ENCODE measurements at regions not wholly inside any gene's neighbourhood (a gene's known extent, or its start where the extent isn't known, plus 50 kb on each side); places are given as distances from the start of the nearest gene placed in this dataset.

DNA sequence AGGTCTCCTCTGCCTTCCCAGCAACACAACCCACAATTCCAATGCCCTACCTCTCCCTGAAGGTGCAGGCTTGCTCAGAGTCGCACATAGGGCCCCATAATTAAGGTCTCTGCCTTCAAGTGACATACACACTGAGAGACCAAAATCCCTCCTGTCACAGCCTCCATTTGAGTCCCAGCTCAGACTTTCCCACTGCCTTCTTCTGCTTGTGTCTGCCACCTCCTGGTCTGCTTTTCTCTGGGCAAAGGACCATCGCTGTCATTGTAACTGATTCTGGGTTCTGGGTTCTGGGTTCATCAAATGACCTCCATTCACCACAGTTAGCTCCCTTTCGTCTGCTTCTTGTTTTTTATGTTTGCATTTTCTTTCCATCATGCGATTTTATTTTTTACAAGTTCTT lies 119.2 kb upstream of the ATP1B1 start:
- H3K4me3 ChIP-seq (ENCODE audit: low read depth, low read length): no peak overlapping the region
- TF ChIP-seq MYC (IDR thresholded peaks at IDR 0.05; ENCODE audit: low read depth, low read length) (no peak), POLR2A (IDR thresholded peaks at IDR 0.05; ENCODE audit: extremely low read depth, insufficient read length) (no peak)
- TF ChIP-seq, protein P1, sequence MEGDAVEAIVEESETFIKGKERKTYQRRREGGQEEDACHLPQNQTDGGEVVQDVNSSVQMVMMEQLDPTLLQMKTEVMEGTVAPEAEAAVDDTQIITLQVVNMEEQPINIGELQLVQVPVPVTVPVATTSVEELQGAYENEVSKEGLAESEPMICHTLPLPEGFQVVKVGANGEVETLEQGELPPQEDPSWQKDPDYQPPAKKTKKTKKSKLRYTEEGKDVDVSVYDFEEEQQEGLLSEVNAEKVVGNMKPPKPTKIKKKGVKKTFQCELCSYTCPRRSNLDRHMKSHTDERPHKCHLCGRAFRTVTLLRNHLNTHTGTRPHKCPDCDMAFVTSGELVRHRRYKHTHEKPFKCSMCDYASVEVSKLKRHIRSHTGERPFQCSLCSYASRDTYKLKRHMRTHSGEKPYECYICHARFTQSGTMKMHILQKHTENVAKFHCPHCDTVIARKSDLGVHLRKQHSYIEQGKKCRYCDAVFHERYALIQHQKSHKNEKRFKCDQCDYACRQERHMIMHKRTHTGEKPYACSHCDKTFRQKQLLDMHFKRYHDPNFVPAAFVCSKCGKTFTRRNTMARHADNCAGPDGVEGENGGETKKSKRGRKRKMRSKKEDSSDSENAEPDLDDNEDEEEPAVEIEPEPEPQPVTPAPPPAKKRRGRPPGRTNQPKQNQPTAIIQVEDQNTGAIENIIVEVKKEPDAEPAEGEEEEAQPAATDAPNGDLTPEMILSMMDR (IDR thresholded peaks at IDR 0.05; ENCODE audit: low read depth, low read length): no peak
- TF ChIP-seq, protein P2, sequence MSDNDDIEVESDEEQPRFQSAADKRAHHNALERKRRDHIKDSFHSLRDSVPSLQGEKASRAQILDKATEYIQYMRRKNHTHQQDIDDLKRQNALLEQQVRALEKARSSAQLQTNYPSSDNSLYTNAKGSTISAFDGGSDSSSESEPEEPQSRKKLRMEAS (IDR thresholded peaks at IDR 0.05; ENCODE audit: low read depth, low read length): no peak
- DNase-seq (ENCODE audit: low read depth): no peak

DNA sequence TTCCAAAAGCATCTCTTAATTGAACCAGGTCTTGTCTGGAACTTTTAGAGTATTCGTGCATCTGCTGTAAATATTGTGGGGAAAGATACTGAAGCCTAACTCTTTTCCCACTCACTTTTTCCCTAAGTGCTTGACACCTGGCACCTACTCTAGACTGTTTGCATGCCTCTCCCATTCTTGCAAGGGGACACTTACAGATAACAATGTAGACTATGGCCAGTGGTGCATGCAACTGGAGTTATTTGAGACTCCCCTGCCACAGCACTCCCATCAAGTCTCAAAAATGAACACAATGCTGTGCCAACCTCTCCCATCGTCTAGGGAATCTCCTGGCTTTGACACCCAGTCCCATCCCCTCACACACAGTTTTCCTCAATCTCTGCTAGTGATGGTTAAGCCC lies 118.6 kb upstream of the ATP1B1 start:
- H3K4me3 ChIP-seq (ENCODE audit: low read depth, low read length): no peak overlapping the region
- no peak for DNase-seq (ENCODE audit: low read depth)
- TF ChIP-seq MYC (IDR thresholded peaks at IDR 0.05; ENCODE audit: low read depth, low read length): no peak
- TF ChIP-seq, protein P2 (IDR thresholded peaks at IDR 0.05; ENCODE audit: low read depth, low read length): no peak
- TF ChIP-seq, protein P1 (IDR thresholded peaks at IDR 0.05; ENCODE audit: low read depth, low read length): no peak
- TF ChIP-seq POLR2A (IDR thresholded peaks at IDR 0.05; ENCODE audit: extremely low read depth, insufficient read length): no peak

DNA sequence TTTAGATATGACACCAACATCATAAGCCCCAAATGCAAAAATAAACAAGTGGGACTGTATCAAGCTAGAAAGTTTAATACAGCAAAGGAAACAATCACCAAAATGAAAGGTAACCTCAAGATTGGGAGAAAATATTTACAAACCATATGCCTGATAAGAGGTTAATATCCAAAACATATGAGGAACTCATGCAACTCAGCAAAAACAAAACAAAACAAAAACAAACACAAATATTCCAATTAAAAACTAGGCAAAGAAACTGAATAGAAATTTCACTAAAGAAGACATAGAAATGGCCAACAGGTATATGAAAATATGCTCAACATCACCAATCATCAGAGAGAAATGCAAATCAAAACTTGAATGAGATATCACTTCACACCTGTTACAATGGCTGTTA lies 116.5 kb upstream of the ATP1B1 start:
- TF ChIP-seq, protein P2 (IDR thresholded peaks at IDR 0.05; ENCODE audit: low read depth, low read length): no peak
- no peak for TF ChIP-seq MYC (IDR thresholded peaks at IDR 0.05; ENCODE audit: low read depth, low read length)
- no peak for TF ChIP-seq POLR2A (IDR thresholded peaks at IDR 0.05; ENCODE audit: extremely low read depth, insufficient read length)
- TF ChIP-seq, protein P1 (IDR thresholded peaks at IDR 0.05; ENCODE audit: low read depth, low read length): no peak
- DNase-seq (ENCODE audit: low read depth): no peak
- no peak overlapping the region for H3K4me3 ChIP-seq (ENCODE audit: low read depth, low read length)

DNA sequence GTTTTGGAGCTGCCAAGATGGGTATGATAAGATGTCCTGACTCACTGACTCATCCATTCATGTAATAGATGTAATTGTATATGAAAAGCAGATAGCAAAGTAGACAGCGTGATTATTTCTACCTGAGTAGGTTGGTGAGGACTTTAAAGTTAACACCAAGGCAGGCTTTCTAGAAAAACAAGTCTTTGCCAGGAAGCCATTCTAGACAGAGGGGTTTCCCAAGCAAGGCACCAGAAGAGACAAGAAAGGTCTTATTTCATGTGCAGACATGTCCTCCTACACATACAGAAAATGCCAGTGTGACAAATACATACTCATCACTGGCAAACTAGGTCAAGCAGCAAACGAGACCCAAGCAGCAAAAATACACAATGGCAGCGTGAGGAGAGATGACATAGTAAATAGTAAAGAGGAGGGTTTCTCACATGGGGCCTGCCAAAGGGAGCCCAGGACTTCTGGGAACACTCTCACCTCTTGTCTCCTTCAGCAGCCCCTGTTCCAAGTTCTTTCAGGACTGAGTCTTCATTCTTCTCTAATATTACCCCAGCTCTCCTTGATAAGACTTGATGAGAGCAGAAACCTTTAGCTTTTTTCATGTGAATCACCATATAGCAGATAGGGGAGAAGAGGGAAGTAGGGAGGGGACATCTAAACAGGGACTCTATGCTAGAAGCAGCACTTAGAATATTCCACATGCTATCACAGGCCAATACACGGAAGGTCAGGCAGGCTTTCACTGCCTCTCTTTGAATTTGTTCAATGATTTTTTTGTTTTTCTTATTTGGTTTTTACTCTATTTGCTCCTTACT lies 114.6 kb upstream of the ATP1B1 start:
- H3K4me3 ChIP-seq (ENCODE audit: low read depth, low read length): no peak overlapping the region
- TF ChIP-seq, protein P1 (IDR thresholded peaks at IDR 0.05; ENCODE audit: low read depth, low read length): no peak
- TF ChIP-seq MYC (IDR thresholded peaks at IDR 0.05; ENCODE audit: low read depth, low read length) (no peak), POLR2A (IDR thresholded peaks at IDR 0.05; ENCODE audit: extremely low read depth, insufficient read length) (no peak)
- TF ChIP-seq, protein P2 (IDR thresholded peaks at IDR 0.05; ENCODE audit: low read depth, low read length): no peak
- no peak for DNase-seq (ENCODE audit: low read depth)

DNA sequence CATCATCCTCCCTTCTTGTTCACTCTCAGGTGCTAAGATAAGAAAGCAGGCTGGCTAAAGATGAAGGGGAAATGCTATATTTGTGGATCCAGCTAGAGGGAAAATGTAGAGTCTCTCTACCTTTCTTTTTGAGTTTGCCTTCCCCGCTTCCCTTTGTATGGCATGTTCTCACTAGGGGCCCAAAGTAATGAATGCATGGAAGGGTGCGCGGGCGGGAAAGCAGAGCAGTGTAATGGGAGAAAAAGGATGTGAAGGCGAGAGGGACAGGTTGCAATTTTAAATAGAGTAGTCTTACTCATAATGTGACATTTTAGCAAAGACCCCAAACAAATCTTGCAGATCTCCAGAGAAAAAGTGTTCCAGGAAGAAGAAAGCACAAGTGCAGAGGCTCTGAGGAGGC lies 105.1 kb upstream of the ATP1B1 start:
- no peak for DNase-seq (ENCODE audit: low read depth)

More for the DNA sequence above, 105.1 kb upstream of the ATP1B1 start:
- H3K4me3 ChIP-seq (ENCODE audit: low read depth, low read length): no peak overlapping the region
- TF ChIP-seq MYC (IDR thresholded peaks at IDR 0.05; ENCODE audit: low read depth, low read length) (no peak), POLR2A (IDR thresholded peaks at IDR 0.05; ENCODE audit: extremely low read depth, insufficient read length) (no peak)
- TF ChIP-seq, protein P1 (IDR thresholded peaks at IDR 0.05; ENCODE audit: low read depth, low read length): no peak
- TF ChIP-seq, protein P2 (IDR thresholded peaks at IDR 0.05; ENCODE audit: low read depth, low read length): no peak

All from NB4 (cell line).